ENCODE measurements at regions not wholly inside any gene's neighbourhood (a gene's known extent, or its start where the extent isn't known, plus 50 kb on each side); places are given as distances from the start of the nearest gene placed in this dataset.

GRCh38 chr5:125056671-125057485 lies 310.4 kb upstream of the ZNF608 start:
- H3K4me3 ChIP-seq, result no peak overlapping the region
- 79 to 82% methylated on average over 6 of the region's 6 CpGs for WGBS, 2 donors
- TF ChIP-seq, protein P1, sequence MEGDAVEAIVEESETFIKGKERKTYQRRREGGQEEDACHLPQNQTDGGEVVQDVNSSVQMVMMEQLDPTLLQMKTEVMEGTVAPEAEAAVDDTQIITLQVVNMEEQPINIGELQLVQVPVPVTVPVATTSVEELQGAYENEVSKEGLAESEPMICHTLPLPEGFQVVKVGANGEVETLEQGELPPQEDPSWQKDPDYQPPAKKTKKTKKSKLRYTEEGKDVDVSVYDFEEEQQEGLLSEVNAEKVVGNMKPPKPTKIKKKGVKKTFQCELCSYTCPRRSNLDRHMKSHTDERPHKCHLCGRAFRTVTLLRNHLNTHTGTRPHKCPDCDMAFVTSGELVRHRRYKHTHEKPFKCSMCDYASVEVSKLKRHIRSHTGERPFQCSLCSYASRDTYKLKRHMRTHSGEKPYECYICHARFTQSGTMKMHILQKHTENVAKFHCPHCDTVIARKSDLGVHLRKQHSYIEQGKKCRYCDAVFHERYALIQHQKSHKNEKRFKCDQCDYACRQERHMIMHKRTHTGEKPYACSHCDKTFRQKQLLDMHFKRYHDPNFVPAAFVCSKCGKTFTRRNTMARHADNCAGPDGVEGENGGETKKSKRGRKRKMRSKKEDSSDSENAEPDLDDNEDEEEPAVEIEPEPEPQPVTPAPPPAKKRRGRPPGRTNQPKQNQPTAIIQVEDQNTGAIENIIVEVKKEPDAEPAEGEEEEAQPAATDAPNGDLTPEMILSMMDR (IDR thresholded peaks at IDR 0.05; ENCODE audit: control extremely low read depth, extremely low read depth), result no peak
- H3K9ac ChIP-seq (ENCODE audit: insufficient read depth in 1 of 2, low read length in 2 of 2), result no peak overlapping the region
- H3K36me3 ChIP-seq (ENCODE audit: control insufficient read depth in 4 of 4, insufficient read depth in 4 of 4, low read length in 4 of 4), result no peaks in the 10 kb centered on the region
- peak in 1 of 3 donors; percentile 19 for DNase-seq
- H3K4me1 ChIP-seq (ENCODE audit: control insufficient read depth in 5 of 5, insufficient read depth in 5 of 5, low read length in 5 of 5), result peaks cover 0 to 30% (median 8%) of the 10 kb centered on the region in 5 donors
- no peak overlapping the region for H3K27ac ChIP-seq (ENCODE audit: low read depth in 1 of 2, low read length in 1 of 2)
- ATAC-seq (ENCODE audit: insufficient read depth, low FRiP score), result no peak
- H3K27me3 ChIP-seq (ENCODE audit: control insufficient read depth in 3 of 3, insufficient read depth in 3 of 3, low read length in 2 of 3), result no peaks in the 10 kb centered on the region
- H3K9me3 ChIP-seq (ENCODE audit: control insufficient read depth in 4 of 4, insufficient read depth in 3 of 4, low read length in 3 of 4), result no peaks in the 10 kb centered on the region

DNA sequence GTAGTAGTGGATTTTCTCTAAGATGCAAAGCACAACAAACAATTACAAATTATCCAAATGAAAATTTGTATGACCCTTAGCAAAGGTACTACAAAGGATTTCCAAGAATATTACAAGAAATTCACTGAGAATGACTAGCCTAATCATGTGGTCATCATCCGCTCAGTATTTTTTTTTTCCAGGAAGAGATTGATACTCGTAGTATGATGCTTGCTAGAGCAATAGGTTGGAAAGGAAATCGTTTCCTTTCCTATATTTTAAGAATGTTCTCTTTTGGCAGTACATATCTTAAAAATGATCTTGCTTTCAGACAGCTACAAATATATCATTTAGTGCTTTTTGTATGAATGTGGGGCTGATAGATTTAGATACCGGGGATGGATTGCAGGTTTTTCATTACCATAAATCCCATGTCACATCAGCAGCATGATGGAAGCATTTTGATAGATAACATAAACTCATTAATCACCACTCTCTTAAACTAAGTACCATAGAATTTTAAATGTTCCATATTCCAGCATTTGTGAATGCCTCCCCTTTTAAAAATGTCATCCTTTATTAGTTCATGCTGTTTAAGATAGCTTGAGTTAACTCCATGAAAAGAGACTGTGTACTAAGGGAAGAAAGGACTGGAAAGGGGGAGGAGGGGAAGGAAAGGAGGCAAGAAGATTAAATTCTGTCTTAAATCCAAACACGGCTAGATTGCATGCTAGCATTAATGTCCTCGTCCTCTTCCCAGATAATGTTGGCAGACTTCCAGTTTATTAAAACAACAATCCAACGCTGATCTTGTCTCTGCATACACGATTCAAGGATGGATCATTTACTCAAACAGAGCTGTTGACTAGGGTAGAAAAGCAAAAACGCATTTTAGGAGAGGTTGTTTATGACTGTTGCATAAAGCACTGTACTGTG lies 311.7 kb upstream of the ZNF608 start:
- H3K27ac ChIP-seq (ENCODE audit: low read depth in 1 of 2, low read length in 1 of 2), result no peak overlapping the region
- no peaks in the 10 kb centered on the region for H3K9me3 ChIP-seq (ENCODE audit: control insufficient read depth in 4 of 4, insufficient read depth in 3 of 4, low read length in 3 of 4)
- no peaks in the 10 kb centered on the region for H3K27me3 ChIP-seq (ENCODE audit: control insufficient read depth in 3 of 3, insufficient read depth in 3 of 3, low read length in 2 of 3)
- DNase-seq (peak; percentile 14 to 89 (median 84)), ATAC-seq (ENCODE audit: insufficient read depth, low FRiP score) (no peak)
- peaks cover 0 to 30% (median 8%) of the 10 kb centered on the region in 5 donors for H3K4me1 ChIP-seq (ENCODE audit: control insufficient read depth in 5 of 5, insufficient read depth in 5 of 5, low read length in 5 of 5)
- H3K36me3 ChIP-seq (ENCODE audit: control insufficient read depth in 4 of 4, insufficient read depth in 4 of 4, low read length in 4 of 4), result no peaks in the 10 kb centered on the region
- H3K4me3 ChIP-seq, result no peak overlapping the region
- TF ChIP-seq, protein P1 (IDR thresholded peaks at IDR 0.05; ENCODE audit: control extremely low read depth, extremely low read depth), result no peak
- 43 to 54% methylated on average over 9 of the region's 9 CpGs for WGBS, 2 donors
- no peak overlapping the region for H3K9ac ChIP-seq (ENCODE audit: insufficient read depth in 1 of 2, low read length in 2 of 2)

DNA sequence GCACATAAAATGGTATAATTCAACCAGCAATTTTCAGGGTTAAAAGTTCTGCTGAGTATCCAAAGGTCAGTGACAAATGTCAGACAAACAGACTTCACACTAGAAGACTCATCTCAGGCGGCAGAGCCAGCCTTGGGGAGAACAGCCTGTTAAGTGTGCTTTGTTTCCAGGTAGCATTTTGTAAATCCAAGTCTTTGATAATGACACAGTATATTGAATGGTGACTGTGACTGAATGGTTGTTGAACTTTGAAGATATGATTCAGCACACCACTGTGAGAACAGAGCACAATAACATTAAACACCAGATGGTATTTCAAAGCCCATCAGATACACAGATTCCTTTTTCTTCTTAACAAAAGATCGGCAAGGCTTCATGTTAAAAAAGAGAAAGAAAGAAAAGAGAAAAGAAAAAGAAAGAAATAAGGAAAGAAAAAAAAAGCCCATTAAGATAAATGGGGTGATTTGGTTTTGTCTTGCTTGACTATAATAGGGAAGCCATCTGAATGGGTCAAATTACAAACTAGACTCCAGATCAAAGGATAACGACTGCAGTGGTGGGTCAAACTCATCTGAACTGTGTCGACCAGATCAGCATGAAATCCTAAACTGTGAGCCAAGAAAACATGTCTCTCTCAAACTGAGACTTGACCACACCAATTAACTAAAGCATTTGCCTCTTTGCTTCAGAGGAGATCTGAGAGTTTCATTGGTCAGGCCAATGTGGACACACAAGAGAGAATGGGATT lies 313.0 kb upstream of the ZNF608 start:
- Histone ChIP-seq H3K27ac (ENCODE audit: low read depth in 1 of 2, low read length in 1 of 2) (no peak overlapping the region), H3K27me3 (ENCODE audit: control insufficient read depth in 3 of 3, insufficient read depth in 3 of 3, low read length in 2 of 3) (no peaks in the 10 kb centered on the region), H3K4me3 (no peak overlapping the region), H3K9ac (ENCODE audit: insufficient read depth in 1 of 2, low read length in 2 of 2) (no peak overlapping the region), H3K4me1 (ENCODE audit: control insufficient read depth in 5 of 5, insufficient read depth in 5 of 5, low read length in 5 of 5) (peaks cover 0 to 30% (median 8%) of the 10 kb centered on the region in 5 donors), H3K36me3 (ENCODE audit: control insufficient read depth in 4 of 4, insufficient read depth in 4 of 4, low read length in 4 of 4) (no peaks in the 10 kb centered on the region), H3K9me3 (ENCODE audit: control insufficient read depth in 4 of 4, insufficient read depth in 3 of 4, low read length in 3 of 4) (no peaks in the 10 kb centered on the region)
- 66 to 76% methylated on average over 4 of the region's 4 CpGs for WGBS, 2 donors
- ATAC-seq (ENCODE audit: insufficient read depth, low FRiP score) (no peak), DNase-seq (peak in 1 of 3 donors; percentile 60)
- TF ChIP-seq, protein P1 (IDR thresholded peaks at IDR 0.05; ENCODE audit: control extremely low read depth, extremely low read depth), result no peak

Measured in lung (tissue), 11 donors.